HepG2 (cell line): ENCODE measurements at regions not wholly inside any gene's neighbourhood (a gene's known extent, or its start where the extent isn't known, plus 50 kb on each side); places are given as distances from the start of the nearest gene placed in this dataset.

ENCODE experiments used
- CBX2 ChIP-seq, 2 experiments: fragments of 200-600 bp in 1 of 2; sonication (generic); formaldehyde crosslinking in 1 of 2; IDR thresholded peaks; 2 replicates each; pipeline versions ENCODE4 v1.7.0 to v1.8.1; 2018 to 2022; ENCODE audit warnings: low read depth in 2 of 2, low read length in 1 of 2, mild to moderate bottlenecking in 1 of 2, missing genetic modification reagents in 1 of 2
- CTCF ChIP-seq: sonication (generic); formaldehyde crosslinking; IDR thresholded peaks from 2 replicates; pipeline ENCODE4 v1.5.0; 2020; ENCODE audit warnings: mild to moderate bottlenecking, missing genetic modification reagents, moderate library complexity
- ELF1 ChIP-seq: sonication (generic); formaldehyde crosslinking; IDR thresholded peaks from 2 replicates; pipeline ENCODE4 v1.4.0; 2020; ENCODE audit warnings: missing genetic modification reagents
- GPN1 ChIP-seq: sonication (generic); formaldehyde crosslinking; IDR thresholded peaks from 2 replicates; pipeline ENCODE4 v1.5.1; 2020; ENCODE audit warnings: missing genetic modification reagents, borderline replicate concordance
- LCORL ChIP-seq, 2 experiments: fragments of 450-650 bp in 1 of 2; sonication (generic) in 1 of 2; formaldehyde crosslinking in 1 of 2; IDR thresholded peaks; 2 replicates each; pipeline versions ENCODE4 v1.5.0 to v1.6.1; 2017 to 2020; ENCODE audit warnings: antibody characterized with exemption in 1 of 2, missing genetic modification reagents in 1 of 2
- SMC3 ChIP-seq: IDR thresholded peaks from 2 replicates; pipeline ENCODE4 v1.6.1; 2011; ENCODE audit warnings: low read length, improper control_type of control experiment
- ZNF496 ChIP-seq: sonication (generic); formaldehyde crosslinking; IDR thresholded peaks from 2 replicates; pipeline ENCODE4 v1.8.1; 2023; ENCODE audit warnings: mild to moderate bottlenecking, moderate library complexity, missing genetic modification reagents; ENCODE audit not compliant: insufficient replicate concordance
- ZNF605 ChIP-seq: sonication (generic); formaldehyde crosslinking; IDR thresholded peaks from 2 replicates; pipeline ENCODE4 v1.8.0; 2022; ENCODE audit warnings: mild to moderate bottlenecking, missing genetic modification reagents
- ZNF652 ChIP-seq: IDR thresholded peaks from 2 replicates; pipeline ENCODE4 v1.6.1; 2016; ENCODE audit warnings: low read depth, borderline replicate concordance
- TF ChIP-seq, protein P1 (sequence below): sonication (generic); formaldehyde crosslinking; IDR thresholded peaks from 2 replicates; pipeline ENCODE4 v1.4.0; 2020; ENCODE audit warnings: mild to moderate bottlenecking, missing genetic modification reagents

GRCh38 chr12:38523920-38524319, 207.3 kb downstream of the ALG10B start:
- no peak for TF ChIP-seq LCORL (IDR thresholded peaks at IDR 0.05)
- no peak for TF ChIP-seq LCORL (CRISPR knock-in tag; IDR thresholded peaks at IDR 0.05)
- TF ChIP-seq ZNF652 (CRISPR knock-in tag): no peak
- TF ChIP-seq ZNF496 (CRISPR knock-in tag): no peak
- TF ChIP-seq, protein P1, sequence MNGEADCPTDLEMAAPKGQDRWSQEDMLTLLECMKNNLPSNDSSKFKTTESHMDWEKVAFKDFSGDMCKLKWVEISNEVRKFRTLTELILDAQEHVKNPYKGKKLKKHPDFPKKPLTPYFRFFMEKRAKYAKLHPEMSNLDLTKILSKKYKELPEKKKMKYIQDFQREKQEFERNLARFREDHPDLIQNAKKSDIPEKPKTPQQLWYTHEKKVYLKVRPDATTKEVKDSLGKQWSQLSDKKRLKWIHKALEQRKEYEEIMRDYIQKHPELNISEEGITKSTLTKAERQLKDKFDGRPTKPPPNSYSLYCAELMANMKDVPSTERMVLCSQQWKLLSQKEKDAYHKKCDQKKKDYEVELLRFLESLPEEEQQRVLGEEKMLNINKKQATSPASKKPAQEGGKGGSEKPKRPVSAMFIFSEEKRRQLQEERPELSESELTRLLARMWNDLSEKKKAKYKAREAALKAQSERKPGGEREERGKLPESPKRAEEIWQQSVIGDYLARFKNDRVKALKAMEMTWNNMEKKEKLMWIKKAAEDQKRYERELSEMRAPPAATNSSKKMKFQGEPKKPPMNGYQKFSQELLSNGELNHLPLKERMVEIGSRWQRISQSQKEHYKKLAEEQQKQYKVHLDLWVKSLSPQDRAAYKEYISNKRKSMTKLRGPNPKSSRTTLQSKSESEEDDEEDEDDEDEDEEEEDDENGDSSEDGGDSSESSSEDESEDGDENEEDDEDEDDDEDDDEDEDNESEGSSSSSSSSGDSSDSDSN (CRISPR knock-in tag): no peak
- TF ChIP-seq CTCF (CRISPR knock-in tag): no peak
- TF ChIP-seq GPN1: no peak
- no peak for TF ChIP-seq ELF1 (CRISPR knock-in tag)
- TF ChIP-seq CBX2 (IDR thresholded peaks at IDR 0.05; ENCODE audit: low read depth, low read length): no peak
- no peak for TF ChIP-seq CBX2 (CRISPR knock-in tag; IDR thresholded peaks at IDR 0.05; ENCODE audit: low read depth)
- no peak for TF ChIP-seq SMC3
- no peak for TF ChIP-seq ZNF605 (CRISPR knock-in tag)
